Cardiac muscle cell (in vitro differentiated cells and primary cell): ENCODE measurements at regions not wholly inside any gene's neighbourhood (a gene's known extent, or its start where the extent isn't known, plus 50 kb on each side); places are given as distances from the start of the nearest gene placed in this dataset.

Source experiments
- DNase-seq, 2 donors: peaks; one replicate each; pipeline versions ENCODE4 v3.0.0 to v3.0.0-alpha.2; 2010 to 2017; ENCODE audit warnings: low read depth in 1 of 2, low spot score in 1 of 2
- H3K27ac ChIP-seq: fragments of 200-600 bp; sonication (generic); 2 replicates; pipeline ENCODE4 v1.5.1; 2016
- H3K27me3 ChIP-seq: fragments of 200-600 bp; sonication (generic); 2 replicates; pipeline ENCODE4 v1.6.0; 2016; ENCODE audit warnings: control low read depth
- H3K36me3 ChIP-seq: fragments of 200-600 bp; sonication (generic); 2 replicates; pipeline ENCODE4 v1.5.1; 2016; ENCODE audit warnings: control low read depth
- H3K4me1 ChIP-seq: fragments of 200-600 bp; sonication (generic); 2 replicates; pipeline ENCODE4 v1.8.1; 2017; ENCODE audit warnings: low read depth, mild to moderate bottlenecking, mixed run types
- H3K4me3 ChIP-seq: fragments of 200-600 bp; sonication (generic); 2 replicates; pipeline ENCODE4 v1.5.1; 2016; ENCODE audit warnings: mild to moderate bottlenecking
- H3K9me3 ChIP-seq: fragments of 200-600 bp; sonication (generic); 2 replicates; pipeline ENCODE4 v1.5.1; 2017; ENCODE audit warnings: low read depth, mild to moderate bottlenecking, control low read depth
- TF ChIP-seq, protein P1 (sequence below): IDR thresholded peaks from 2 replicates; pipeline ENCODE4 v1.5.1; 2012; ENCODE audit warnings: low read depth, mild to moderate bottlenecking, low read length

DNA sequence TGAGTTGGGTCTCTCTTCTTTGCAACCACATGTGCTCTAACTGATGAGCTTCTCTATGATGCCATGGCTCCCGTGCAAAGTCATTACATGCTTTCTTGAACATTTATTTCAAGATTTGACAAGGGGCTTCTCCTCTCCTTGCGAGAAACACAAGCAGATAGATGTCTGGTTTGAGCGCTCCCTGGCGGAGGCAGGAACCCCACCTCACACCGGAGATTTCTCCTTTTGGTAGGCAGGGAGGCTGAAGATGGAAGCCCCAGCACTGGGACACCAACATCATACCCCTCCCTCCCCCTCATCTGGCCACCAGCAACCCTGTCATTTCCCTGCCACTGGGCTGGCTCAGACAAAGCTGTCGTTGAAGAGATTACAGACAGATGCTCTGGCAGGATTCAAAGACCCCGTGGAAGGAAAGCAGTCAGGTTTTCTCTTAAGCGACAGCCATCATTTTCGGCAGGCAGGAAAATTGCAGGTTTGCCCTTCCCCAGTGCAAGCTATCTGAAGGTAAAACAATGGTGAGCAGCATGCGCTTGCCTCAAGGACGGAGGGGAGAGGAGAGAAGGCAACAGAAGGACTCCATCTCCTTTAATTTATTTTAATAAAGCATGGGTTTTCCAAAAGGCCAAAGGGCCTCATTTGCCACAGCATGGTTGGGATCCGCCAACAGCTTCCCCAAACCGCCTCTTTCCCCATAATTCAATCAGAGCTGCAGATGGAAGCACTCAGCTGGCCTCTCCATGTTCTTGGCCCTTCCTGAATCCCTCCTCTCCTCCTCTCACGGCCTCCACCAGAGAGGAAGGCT lies 344.1 kb upstream of the TSHZ3 start:
- H3K36me3 ChIP-seq = no peaks in the 10 kb centered on the region
- DNase-seq = no peak
- H3K27ac ChIP-seq = no peak overlapping the region
- no peaks in the 10 kb centered on the region for H3K9me3 ChIP-seq
- H3K4me3 ChIP-seq = no peak overlapping the region
- H3K4me1 ChIP-seq = no peaks in the 10 kb centered on the region
- TF ChIP-seq, protein P1, sequence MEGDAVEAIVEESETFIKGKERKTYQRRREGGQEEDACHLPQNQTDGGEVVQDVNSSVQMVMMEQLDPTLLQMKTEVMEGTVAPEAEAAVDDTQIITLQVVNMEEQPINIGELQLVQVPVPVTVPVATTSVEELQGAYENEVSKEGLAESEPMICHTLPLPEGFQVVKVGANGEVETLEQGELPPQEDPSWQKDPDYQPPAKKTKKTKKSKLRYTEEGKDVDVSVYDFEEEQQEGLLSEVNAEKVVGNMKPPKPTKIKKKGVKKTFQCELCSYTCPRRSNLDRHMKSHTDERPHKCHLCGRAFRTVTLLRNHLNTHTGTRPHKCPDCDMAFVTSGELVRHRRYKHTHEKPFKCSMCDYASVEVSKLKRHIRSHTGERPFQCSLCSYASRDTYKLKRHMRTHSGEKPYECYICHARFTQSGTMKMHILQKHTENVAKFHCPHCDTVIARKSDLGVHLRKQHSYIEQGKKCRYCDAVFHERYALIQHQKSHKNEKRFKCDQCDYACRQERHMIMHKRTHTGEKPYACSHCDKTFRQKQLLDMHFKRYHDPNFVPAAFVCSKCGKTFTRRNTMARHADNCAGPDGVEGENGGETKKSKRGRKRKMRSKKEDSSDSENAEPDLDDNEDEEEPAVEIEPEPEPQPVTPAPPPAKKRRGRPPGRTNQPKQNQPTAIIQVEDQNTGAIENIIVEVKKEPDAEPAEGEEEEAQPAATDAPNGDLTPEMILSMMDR = no peak
- H3K27me3 ChIP-seq = no peaks in the 10 kb centered on the region

DNA sequence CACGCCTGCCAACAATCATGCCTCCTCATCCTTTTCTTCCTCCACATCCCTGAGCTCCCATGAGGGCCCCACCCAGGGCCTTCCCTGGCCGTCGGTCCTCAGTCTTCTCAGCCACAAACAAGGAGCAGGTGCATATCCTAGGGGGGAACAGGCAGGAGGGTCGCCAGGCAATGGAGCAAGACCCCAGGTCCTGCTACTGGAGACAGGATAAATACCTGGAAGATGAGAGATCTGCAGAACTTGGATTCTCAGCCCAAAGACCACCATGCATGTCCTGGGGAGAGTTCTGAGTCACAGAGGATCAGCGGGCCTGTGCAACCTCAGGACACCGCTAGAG lies 344.7 kb upstream of the TSHZ3 start:
- DNase-seq = no peak
- Histone ChIP-seq H3K27me3 (no peaks in the 10 kb centered on the region), H3K9me3 (no peaks in the 10 kb centered on the region), H3K27ac (no peak overlapping the region), H3K4me1 (no peaks in the 10 kb centered on the region), H3K36me3 (no peaks in the 10 kb centered on the region), H3K4me3 (no peak overlapping the region)
- TF ChIP-seq, protein P1 = no peak

DNA sequence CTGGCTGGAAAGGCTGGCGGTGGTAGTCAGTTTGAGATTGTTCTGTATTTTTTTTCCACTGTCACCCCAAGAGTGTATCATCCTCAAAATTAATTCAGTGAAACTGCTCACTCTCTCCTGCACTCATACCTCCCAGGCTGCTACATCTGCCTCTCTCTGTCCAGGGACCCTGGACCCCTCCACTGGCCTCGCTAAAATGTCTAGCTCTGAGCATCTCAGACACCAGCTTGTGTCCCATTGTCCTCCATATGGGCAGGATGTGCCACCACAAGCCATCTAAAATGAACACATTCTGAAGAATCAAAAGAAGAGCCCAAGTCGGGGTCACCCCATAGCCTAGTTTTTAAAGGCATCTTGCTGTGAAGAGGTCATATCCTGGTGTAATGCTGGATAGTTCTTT lies 345.5 kb upstream of the TSHZ3 start:
- no peaks in the 10 kb centered on the region for H3K9me3 ChIP-seq
- no peaks in the 10 kb centered on the region for H3K27me3 ChIP-seq
- no peaks in the 10 kb centered on the region for H3K4me1 ChIP-seq
- TF ChIP-seq, protein P1 = no peak
- H3K27ac ChIP-seq = no peak overlapping the region
- H3K4me3 ChIP-seq = no peak overlapping the region
- no peaks in the 10 kb centered on the region for H3K36me3 ChIP-seq
- no peak for DNase-seq

DNA sequence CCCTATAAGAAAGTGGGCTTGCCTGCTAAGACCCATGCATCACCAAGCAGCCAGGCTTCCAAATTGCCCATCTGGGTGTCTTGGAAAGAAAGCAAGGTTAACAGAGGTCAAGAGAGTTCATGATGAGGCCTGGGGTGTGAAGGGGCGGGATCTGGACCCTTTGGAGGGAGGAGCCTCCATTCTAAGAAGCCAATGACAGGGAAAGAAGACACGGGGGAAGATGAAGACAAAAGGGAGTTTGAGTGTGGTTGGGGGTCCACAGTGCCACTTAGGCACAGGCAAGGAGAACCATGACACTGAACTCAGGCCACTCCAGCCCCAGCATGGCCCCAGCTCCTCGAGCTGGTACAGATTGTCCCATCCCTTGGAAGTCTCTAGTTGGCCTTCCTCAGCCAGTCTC lies 350.2 kb upstream of the TSHZ3 start:
- Histone ChIP-seq H3K9me3 (no peaks in the 10 kb centered on the region), H3K4me3 (no peak overlapping the region), H3K27ac (no peak overlapping the region), H3K27me3 (no peaks in the 10 kb centered on the region), H3K4me1 (no peaks in the 10 kb centered on the region), H3K36me3 (no peaks in the 10 kb centered on the region)
- TF ChIP-seq, protein P1 = no peak
- DNase-seq = no peak

DNA sequence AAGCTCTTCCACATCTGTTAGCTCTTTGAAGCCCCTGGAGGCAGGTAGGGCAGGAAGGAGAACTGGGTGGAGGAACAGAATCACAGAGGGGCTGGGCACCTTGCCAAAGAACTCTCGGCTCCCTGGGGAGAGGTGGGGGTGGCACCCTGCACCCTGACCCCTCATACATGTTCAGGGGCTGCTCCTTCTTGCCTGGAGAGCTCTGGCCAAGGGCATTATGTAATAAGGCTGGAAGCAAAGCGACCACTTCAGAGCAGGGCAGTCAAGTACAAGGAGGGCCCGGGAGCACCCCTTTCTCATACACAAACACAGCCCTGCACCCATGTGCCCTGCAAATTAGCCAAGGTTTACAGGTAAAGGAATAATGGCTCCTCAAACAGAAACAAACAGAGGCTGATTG lies 351.9 kb upstream of the TSHZ3 start:
- Histone ChIP-seq H3K27ac (no peak overlapping the region), H3K9me3 (no peaks in the 10 kb centered on the region), H3K4me1 (no peaks in the 10 kb centered on the region), H3K36me3 (no peaks in the 10 kb centered on the region), H3K4me3 (no peak overlapping the region), H3K27me3 (no peaks in the 10 kb centered on the region)
- TF ChIP-seq, protein P1 = no peak
- no peak for DNase-seq
